ENCODE measurements at regions not wholly inside any gene's neighbourhood (a gene's known extent, or its start where the extent isn't known, plus 50 kb on each side); places are given as distances from the start of the nearest gene placed in this dataset.
A peak's percentile ranks its signal among the peaks of the same experiment; 100 is the strongest.

GRCh38 chr3:107928084-107928445 lies 162.8 kb downstream of the CD47 start:
- intact Hi-C loops (cut with DNase I): loop anchor here (5.0 to 10.0 kb wide), 3 partner anchors 243 to 691 kb away; partner anchors contain the start of gene IFT57
- no peak for TF ChIP-seq POLR2AphosphoS5 (IDR thresholded peaks at IDR 0.05)
- no peak for TF ChIP-seq CTCF (IDR thresholded peaks at IDR 0.05)
- TF ChIP-seq EP300 (IDR thresholded peaks at IDR 0.05): no peak
- TF ChIP-seq POLR2A (IDR thresholded peaks at IDR 0.05; ENCODE audit: low read depth): no peak
- WGBS: 5% methylated on average over 8 of the region's 8 CpGs
- peak overlapping the region in 3 of 4 donors; percentile 21 to 53 (median 31) for H3K27ac ChIP-seq (replicated peaks in 1 of 4)
- no peaks in the 10 kb centered on the region for H3K9me3 ChIP-seq
- peak overlapping the region; percentile 59 to 64 (median 61) for H3K4me3 ChIP-seq
- H3K27me3 ChIP-seq: no peaks in the 10 kb centered on the region
- H3K4me1 ChIP-seq: peaks cover 5 to 23% (median 19%) of the 10 kb centered on the region in 4 donors
- H3K36me3 ChIP-seq: no peaks in the 10 kb centered on the region
- no peak for DNase-seq (ENCODE audit: extremely low spot score)

GRCh38 chr3:107927361-107928083 lies 163.3 kb downstream of the CD47 start:
- intact Hi-C loops (cut with DNase I): loop anchor here (5.0 to 10.0 kb wide), 3 partner anchors 243 to 690 kb away; partner anchors contain the start of gene IFT57
- under 1% methylated on average over 54 of the region's 55 CpGs for WGBS
- Histone ChIP-seq H3K27me3 (no peaks in the 10 kb centered on the region), H3K4me1 (peaks cover 5 to 23% (median 19%) of the 10 kb centered on the region in 4 donors), H3K27ac (replicated peaks in 1 of 4) (peak overlapping the region in 3 of 4 donors; percentile 21 to 53 (median 31)), H3K4me3 (peak overlapping the region; percentile 59 to 64 (median 61)), H3K36me3 (no peaks in the 10 kb centered on the region), H3K9me3 (no peaks in the 10 kb centered on the region)
- no peak for DNase-seq (ENCODE audit: extremely low spot score)
- no peak for TF ChIP-seq POLR2A (IDR thresholded peaks at IDR 0.05; ENCODE audit: low read depth)
- TF ChIP-seq CTCF (IDR thresholded peaks at IDR 0.05): peak; percentile 76 to 96 (median 93)
- no peak for TF ChIP-seq EP300 (IDR thresholded peaks at IDR 0.05)
- TF ChIP-seq POLR2AphosphoS5 (IDR thresholded peaks at IDR 0.05): peak; percentile 18 to 54

- DNase-seq (ENCODE audit: extremely low spot score): no peak
- Histone ChIP-seq H3K27me3 (no peaks in the 10 kb centered on the region), H3K4me3 (no peak overlapping the region), H3K9me3 (no peaks in the 10 kb centered on the region), H3K27ac (replicated peaks in 1 of 4) (no peak overlapping the region), H3K4me1 (peaks cover 5 to 23% (median 19%) of the 10 kb centered on the region in 4 donors), H3K36me3 (no peaks in the 10 kb centered on the region)
- WGBS: 95% methylated on average over 5 of the region's 5 CpGs
- TF ChIP-seq POLR2AphosphoS5 (IDR thresholded peaks at IDR 0.05) (no peak), EP300 (IDR thresholded peaks at IDR 0.05) (no peak), CTCF (IDR thresholded peaks at IDR 0.05) (no peak), POLR2A (IDR thresholded peaks at IDR 0.05; ENCODE audit: low read depth) (no peak)
- intact Hi-C loops (cut with DNase I): loop anchor here (5.0 to 10.0 kb wide), 3 partner anchors 241 to 689 kb away; partner anchors contain the start of gene IFT57
These were observed 165.0 kb downstream of the CD47 start for GRCh38 chr3:107925851-107926250.

DNA sequence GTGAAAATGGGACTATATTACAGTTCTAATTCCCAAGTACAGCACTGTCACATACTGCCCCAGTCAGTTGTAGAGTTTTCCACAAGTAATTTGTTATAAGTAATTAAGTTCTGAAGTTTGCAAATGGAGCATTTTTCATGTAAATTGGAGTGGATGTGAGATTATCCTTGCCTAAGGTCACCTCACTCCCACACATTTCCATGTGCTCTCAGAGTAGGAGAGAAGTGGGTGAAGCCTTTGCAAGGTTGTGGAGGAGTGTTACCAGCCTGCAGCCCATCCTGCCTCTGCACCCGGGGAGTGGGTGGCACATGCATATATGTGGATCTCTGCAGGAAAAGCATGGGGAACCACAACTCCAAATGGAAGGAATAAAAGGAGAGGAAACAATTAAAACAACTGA lies 169.8 kb downstream of the CD47 start:
- H3K27me3 ChIP-seq: no peaks in the 10 kb centered on the region
- no peaks in the 10 kb centered on the region for H3K4me1 ChIP-seq
- no peak overlapping the region for H3K27ac ChIP-seq (replicated peaks in 1 of 4)
- DNase-seq (ENCODE audit: extremely low spot score): no peak
- H3K9me3 ChIP-seq: no peaks in the 10 kb centered on the region
- H3K36me3 ChIP-seq: no peaks in the 10 kb centered on the region
- no peak overlapping the region for H3K4me3 ChIP-seq
- WGBS: 79% methylated on average over 1 of the region's 1 CpG
- intact Hi-C loops (cut with DNase I): loop anchor here (10.0 kb wide), 2 partner anchors 236 to 304 kb away; partner anchors contain the start of gene IFT57
- TF ChIP-seq CTCF (IDR thresholded peaks at IDR 0.05) (no peak), POLR2AphosphoS5 (IDR thresholded peaks at IDR 0.05) (no peak), POLR2A (IDR thresholded peaks at IDR 0.05; ENCODE audit: low read depth) (no peak), EP300 (IDR thresholded peaks at IDR 0.05) (no peak)

Measured in esophagus muscularis mucosa (tissue), 4 donors.